Activated CD8-positive, alpha-beta T cell treated with anti-CD3 and anti-CD28 coated beads for 36 hours (primary cell): ENCODE measurements at regions not wholly inside any gene's neighbourhood (a gene's known extent, or its start where the extent isn't known, plus 50 kb on each side); places are given as distances from the start of the nearest gene placed in this dataset.

ENCODE experiments used
- ATAC-seq: fragments of 200-7000 bp; cut with Tn5 transposase; one replicate; pipeline ENCODE4 v1.10.0; 2021; ENCODE audit warnings: mild to moderate bottlenecking, moderate library complexity
- CTCF ChIA-PET: fragments of 350-600 bp; sonication (Branson Sonifier 250); formaldehyde crosslinking; loops from one replicate; lab custom pipeline; 2021; ENCODE audit warnings: antibody characterized with exemption; lab: Charles Lee
- POLR2A ChIA-PET: fragments of 350-600 bp; sonication (Branson Sonifier 250); formaldehyde crosslinking; loops from one replicate; lab custom pipeline; 2021; ENCODE audit warnings: antibody characterized with exemption; lab: Charles Lee
- DNase-seq: peaks from one replicate; pipeline ENCODE4 v3.0.0-alpha.2; 2020
- H3K27ac Mint-ChIP-seq: one replicate; pipeline ENCODE4 v1.8.0; 2021; ENCODE audit warnings: mild to moderate bottlenecking, mixed read lengths
- H3K27me3 Mint-ChIP-seq: one replicate; pipeline ENCODE4 v1.8.0; 2021; ENCODE audit warnings: mixed read lengths
- H3K36me3 Mint-ChIP-seq: one replicate; pipeline ENCODE4 v1.8.0; 2021; ENCODE audit warnings: low read depth, mixed read lengths
- H3K4me1 Mint-ChIP-seq: one replicate; pipeline ENCODE4 v1.8.0; 2021; ENCODE audit warnings: low read depth, mixed read lengths
- H3K4me3 Mint-ChIP-seq: one replicate; pipeline ENCODE4 v1.8.0; 2021; ENCODE audit warnings: mild to moderate bottlenecking, moderate library complexity, mixed read lengths
- H3K9me3 Mint-ChIP-seq: one replicate; pipeline ENCODE4 v1.8.0; 2021; ENCODE audit warnings: mixed read lengths
- intact Hi-C: fragments of 100-400 bp; cut with micrococcal nuclease; formaldehyde crosslinking; loops from one replicate; pipeline ENCODE4 v1.10.0; 2022
- TF ChIP-seq, protein P1 (sequence below): fragments of 200-600 bp; IDR thresholded peaks from one replicate; pipeline ENCODE4 v1.8.0; 2022; ENCODE audit warnings: antibody characterized with exemption, mild to moderate bottlenecking

DNA sequence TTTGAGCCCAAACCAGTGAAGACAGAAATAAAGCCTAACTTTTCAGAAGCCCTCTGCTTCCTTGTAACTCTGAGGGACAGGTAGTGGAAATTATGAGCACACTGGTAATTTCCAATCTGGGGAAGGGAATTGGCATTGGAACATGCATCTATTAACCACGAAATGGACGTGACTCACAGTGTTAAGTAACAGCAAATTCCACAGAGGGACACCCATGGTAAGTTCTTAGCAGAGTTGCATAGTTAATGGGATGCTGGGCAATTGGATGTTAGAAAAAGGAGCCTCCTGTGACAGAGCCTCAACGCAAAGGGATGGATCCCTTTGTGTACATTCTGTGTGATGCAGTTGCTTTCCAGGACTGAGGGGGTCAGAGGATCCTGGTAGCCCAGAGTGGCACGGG is 168.6 kb downstream of the SEMA6D start:
- ATAC-seq (no peak), DNase-seq (no peak)
- Mint-ChIP-seq H3K36me3 (no peaks in the 10 kb centered on the region), H3K9me3 (no peaks in the 10 kb centered on the region), H3K27me3 (peaks cover 5% of the 10 kb centered on the region), H3K4me1 (no peaks in the 10 kb centered on the region), H3K4me3 (no peak overlapping the region), H3K27ac (no peak overlapping the region)
- intact Hi-C loops, result no loop called here
- ChIA-PET CTCF (no interaction called here), POLR2A (no interaction called here)
- TF ChIP-seq, protein P1, sequence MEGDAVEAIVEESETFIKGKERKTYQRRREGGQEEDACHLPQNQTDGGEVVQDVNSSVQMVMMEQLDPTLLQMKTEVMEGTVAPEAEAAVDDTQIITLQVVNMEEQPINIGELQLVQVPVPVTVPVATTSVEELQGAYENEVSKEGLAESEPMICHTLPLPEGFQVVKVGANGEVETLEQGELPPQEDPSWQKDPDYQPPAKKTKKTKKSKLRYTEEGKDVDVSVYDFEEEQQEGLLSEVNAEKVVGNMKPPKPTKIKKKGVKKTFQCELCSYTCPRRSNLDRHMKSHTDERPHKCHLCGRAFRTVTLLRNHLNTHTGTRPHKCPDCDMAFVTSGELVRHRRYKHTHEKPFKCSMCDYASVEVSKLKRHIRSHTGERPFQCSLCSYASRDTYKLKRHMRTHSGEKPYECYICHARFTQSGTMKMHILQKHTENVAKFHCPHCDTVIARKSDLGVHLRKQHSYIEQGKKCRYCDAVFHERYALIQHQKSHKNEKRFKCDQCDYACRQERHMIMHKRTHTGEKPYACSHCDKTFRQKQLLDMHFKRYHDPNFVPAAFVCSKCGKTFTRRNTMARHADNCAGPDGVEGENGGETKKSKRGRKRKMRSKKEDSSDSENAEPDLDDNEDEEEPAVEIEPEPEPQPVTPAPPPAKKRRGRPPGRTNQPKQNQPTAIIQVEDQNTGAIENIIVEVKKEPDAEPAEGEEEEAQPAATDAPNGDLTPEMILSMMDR, result no peak

DNA sequence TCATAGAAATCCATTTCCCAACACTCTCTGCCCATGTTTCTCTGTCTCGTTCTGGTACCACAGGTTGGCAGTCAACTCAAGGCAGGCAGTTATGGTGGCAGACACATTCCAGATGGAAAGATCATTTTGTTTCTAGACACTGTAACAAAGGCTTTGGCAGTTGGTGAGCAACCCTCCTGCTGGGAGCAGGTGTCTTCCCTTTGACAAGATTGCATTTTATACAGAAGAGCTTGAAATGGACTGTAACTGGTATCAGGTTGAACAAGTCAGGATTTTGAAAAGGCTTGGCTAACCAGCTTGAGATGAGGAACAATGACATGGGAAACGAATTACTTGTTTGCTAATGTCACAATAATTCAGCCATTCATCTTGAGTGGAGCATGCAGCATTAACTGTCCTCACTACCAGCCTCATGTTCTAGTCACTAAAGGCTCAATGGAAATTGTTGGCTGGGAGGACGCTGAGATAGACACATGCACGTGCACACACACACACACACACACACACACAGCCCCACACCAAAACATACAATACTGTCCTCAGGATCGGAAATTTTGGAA is 170.0 kb downstream of the SEMA6D start:
- Mint-ChIP-seq H3K27me3 (peaks cover 5% of the 10 kb centered on the region), H3K9me3 (no peaks in the 10 kb centered on the region), H3K36me3 (no peaks in the 10 kb centered on the region), H3K4me3 (no peak overlapping the region), H3K27ac (no peak overlapping the region), H3K4me1 (no peaks in the 10 kb centered on the region)
- intact Hi-C loops, result no loop called here
- ChIA-PET POLR2A (no interaction called here), CTCF (no interaction called here)
- TF ChIP-seq, protein P1, result no peak
- ATAC-seq, result no peak
- DNase-seq, result no peak

DNA sequence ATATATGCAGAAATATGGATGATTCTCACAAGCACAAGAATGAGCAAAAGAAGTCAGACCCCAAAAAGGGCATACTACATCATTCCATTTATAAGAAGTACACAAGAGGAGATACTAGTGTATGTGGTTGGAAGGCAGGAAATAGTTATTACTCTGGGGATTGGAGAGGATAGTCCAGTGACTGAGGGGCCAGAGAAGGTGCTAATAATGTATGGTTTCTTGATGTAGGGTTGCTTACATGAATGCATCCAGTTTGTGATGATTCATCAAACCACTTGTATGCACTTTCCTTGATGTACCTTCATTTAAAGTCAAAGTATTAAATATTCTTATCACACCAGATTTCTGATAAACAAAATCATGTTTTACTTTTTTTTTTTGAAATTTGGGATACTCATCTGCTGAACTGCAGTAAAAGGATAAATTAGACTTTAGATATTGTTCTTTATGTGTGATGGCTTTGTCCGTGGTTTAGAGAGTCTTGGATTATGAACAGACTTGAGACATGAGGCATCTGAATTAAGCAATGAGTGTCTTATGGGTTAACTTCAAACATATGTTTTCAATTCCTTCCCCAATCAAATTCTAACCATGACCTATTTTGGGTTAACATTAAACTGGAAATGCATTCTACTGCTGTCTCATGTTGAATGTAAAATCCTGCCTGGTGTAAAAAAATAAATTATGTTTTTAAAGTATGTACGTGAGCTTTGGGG is 171.2 kb downstream of the SEMA6D start:
- no peak overlapping the region for H3K27ac Mint-ChIP-seq
- no peak for ATAC-seq
- H3K4me1 Mint-ChIP-seq, result no peaks in the 10 kb centered on the region
- POLR2A ChIA-PET, result no interaction called here
- H3K9me3 Mint-ChIP-seq, result no peaks in the 10 kb centered on the region
- TF ChIP-seq, protein P1, result no peak
- intact Hi-C loops, result no loop called here
- H3K27me3 Mint-ChIP-seq, result peaks cover 8% of the 10 kb centered on the region
- DNase-seq, result no peak
- no peak overlapping the region for H3K4me3 Mint-ChIP-seq
- H3K36me3 Mint-ChIP-seq, result no peaks in the 10 kb centered on the region
- CTCF ChIA-PET, result no interaction called here

DNA sequence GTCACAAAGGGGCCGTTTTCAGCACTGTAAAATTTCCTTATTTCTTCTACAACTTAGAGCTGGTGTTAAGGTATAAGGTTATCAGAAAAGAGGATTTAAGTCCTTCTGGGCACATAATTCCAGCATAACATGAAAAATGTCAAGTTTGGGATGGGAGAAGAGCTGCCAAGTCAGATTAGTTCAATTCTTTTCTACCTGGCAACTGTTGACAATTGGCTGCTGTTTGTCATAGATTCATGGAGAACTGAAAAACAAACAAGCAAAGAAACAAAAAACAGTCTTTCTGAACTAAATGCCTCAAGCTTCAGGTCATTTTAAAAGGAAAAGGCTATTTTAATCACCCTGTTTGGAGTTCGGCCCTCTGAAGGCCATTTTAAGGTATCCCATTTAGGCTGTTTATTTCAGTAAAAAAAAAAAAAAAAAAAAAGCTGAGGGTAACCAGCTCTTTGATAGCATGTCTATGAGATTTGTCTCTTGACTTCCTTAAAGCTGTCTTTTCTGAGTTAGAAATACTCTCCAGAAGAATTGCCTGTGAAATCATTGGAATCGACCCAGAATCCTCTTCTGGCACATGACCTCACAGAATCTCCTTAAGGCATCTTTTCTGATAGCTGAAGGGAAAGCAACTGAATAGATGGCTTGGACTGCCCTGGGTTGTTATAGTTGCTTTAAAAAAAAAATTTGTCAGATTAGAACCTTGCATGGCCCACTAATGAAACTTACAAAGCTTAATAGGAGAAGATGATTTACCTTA is 173.3 kb downstream of the SEMA6D start:
- H3K4me3 Mint-ChIP-seq, result no peak overlapping the region
- ChIA-PET CTCF (no interaction called here), POLR2A (interaction anchor here (0.6 kb wide), 1 partner anchor 444 kb away, joined by 3 read pairs; no protein-coding TSS in a partner anchor)
- ATAC-seq (no peak), DNase-seq (no peak)
- TF ChIP-seq, protein P1, result no peak
- H3K27ac Mint-ChIP-seq, result no peak overlapping the region
- H3K9me3 Mint-ChIP-seq, result no peaks in the 10 kb centered on the region
- peaks cover 8% of the 10 kb centered on the region for H3K27me3 Mint-ChIP-seq
- H3K36me3 Mint-ChIP-seq, result no peaks in the 10 kb centered on the region
- no peaks in the 10 kb centered on the region for H3K4me1 Mint-ChIP-seq
- intact Hi-C loops, result no loop called here

DNA sequence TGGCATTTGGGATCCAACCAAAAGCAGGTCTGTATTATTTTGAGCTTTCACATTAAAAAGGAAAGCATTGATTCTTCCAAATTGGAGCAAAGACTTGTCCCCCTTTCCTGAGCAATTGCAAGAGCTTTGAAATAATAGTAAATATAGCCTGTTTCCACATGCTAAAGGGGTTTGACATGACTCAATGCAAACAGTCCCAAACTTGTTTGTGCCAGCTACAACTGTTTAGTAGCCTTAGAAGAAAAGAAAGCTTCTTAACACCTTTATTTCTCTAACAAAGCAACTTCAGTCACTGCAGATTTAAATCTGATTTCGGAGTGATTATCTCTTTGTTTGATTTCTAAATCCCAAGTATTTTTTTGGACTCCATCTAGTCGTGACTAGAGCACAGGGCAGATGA is 180.2 kb downstream of the SEMA6D start:
- H3K4me1 Mint-ChIP-seq, result no peaks in the 10 kb centered on the region
- ATAC-seq (no peak), DNase-seq (no peak)
- TF ChIP-seq, protein P1, result no peak
- ChIA-PET CTCF (no interaction called here), POLR2A (no interaction called here)
- no peak overlapping the region for H3K4me3 Mint-ChIP-seq
- H3K27me3 Mint-ChIP-seq, result peaks cover 4% of the 10 kb centered on the region
- H3K9me3 Mint-ChIP-seq, result peaks cover 4% of the 10 kb centered on the region
- intact Hi-C loops, result no loop called here
- H3K36me3 Mint-ChIP-seq, result no peaks in the 10 kb centered on the region
- no peak overlapping the region for H3K27ac Mint-ChIP-seq
